NT2/D1 (cell line): ENCODE measurements at regions not wholly inside any gene's neighbourhood (a gene's known extent, or its start where the extent isn't known, plus 50 kb on each side); places are given as distances from the start of the nearest gene placed in this dataset.

ENCODE experiments used
- SUZ12 ChIP-seq: IDR thresholded peaks from 2 replicates; pipeline ENCODE4 v1.6.1; 2011; ENCODE audit not compliant: insufficient read length, insufficient read depth; ENCODE audit errors: extremely low read depth
- YY1 ChIP-seq: IDR thresholded peaks from 2 replicates; pipeline ENCODE4 v1.6.1; 2011; ENCODE audit not compliant: insufficient read length, insufficient read depth
- ZNF274 ChIP-seq: IDR thresholded peaks from 2 replicates; pipeline ENCODE4 v1.6.1; 2011; ENCODE audit warnings: mild to moderate bottlenecking, low read depth, low read length

- TF ChIP-seq YY1: no peak
- no peak for TF ChIP-seq ZNF274
- TF ChIP-seq SUZ12: no peak
Measured at GRCh38 chr3:71940486-71940885, 155.5 kb upstream of the PROK2 start.
